Ovary (tissue), 7 donors: ENCODE measurements at regions not wholly inside any gene's neighbourhood (a gene's known extent, or its start where the extent isn't known, plus 50 kb on each side); places are given as distances from the start of the nearest gene placed in this dataset.

Experiments
- DNase-seq, 5 donors: peaks; one replicate each; pipeline ENCODE4 v3.0.0-alpha.2; 2019 to 2020
- H3K27ac ChIP-seq, 2 donors: fragments of 200-600 bp; one replicate each; pipeline versions ENCODE4 v1.5.1 to v1.8.0; 2019 to 2022
- H3K27me3 ChIP-seq: fragments of 200-600 bp; one replicate; pipeline ENCODE4 v1.8.0; 2022
- H3K36me3 ChIP-seq: fragments of 200-600 bp; sonication (generic); one replicate; pipeline ENCODE4 v1.5.1; 2019
- H3K4me1 ChIP-seq: one replicate; pipeline ENCODE4 v1.8.1; 2013; ENCODE audit warnings: mild to moderate bottlenecking, moderate library complexity; ENCODE audit not compliant: insufficient read depth
- H3K4me3 ChIP-seq: fragments of 200-600 bp; sonication (generic); one replicate; pipeline ENCODE4 v1.5.1; 2017
- H3K9me3 ChIP-seq, 2 donors: fragments of 200-600 bp in 1 of 2; sonication (generic) in 1 of 2; one replicate each; pipeline versions ENCODE4 v1.5.1 to v1.8.1; 2013 to 2019; ENCODE audit warnings: mild to moderate bottlenecking in 1 of 2, moderate library complexity in 1 of 2
- CTCF ChIP-seq, 3 donors: fragments of 450-650 bp in 2 of 3; fragments of 200-600 bp in 1 of 3; IDR thresholded peaks; one replicate each; pipeline versions ENCODE4 v1.5.1 to v1.8.0; 2016 to 2022; ENCODE audit warnings: antibody characterized with exemption in 3 of 3, mild to moderate bottlenecking in 1 of 3
- EP300 ChIP-seq: sonication (generic); formaldehyde crosslinking; IDR thresholded peaks from one replicate; pipeline ENCODE4 v1.6.1; 2017; ENCODE audit warnings: antibody characterized with exemption
- POLR2A ChIP-seq: fragments of 450-650 bp; IDR thresholded peaks from one replicate; pipeline ENCODE4 v1.6.1; 2017; ENCODE audit warnings: antibody characterized with exemption, mild to moderate bottlenecking, moderate library complexity
- WGBS, 3 donors: extraction: QIAGEN DNeasy Blood & Tissue Kit in 1 of 3; methylation state at CpG; one replicate each; pipeline versions ENCODE4 v1.1.5 to v1.1.7; 2013 to 2017; 5-methylcytosine and 5-hydroxymethylcytosine counted together
- intact Hi-C, 4 donors: fragments of 100-400 bp; cut with DNase I; formaldehyde crosslinking; loops; one replicate each; pipeline versions ENCODE4 v1.11.0 to v1.15.1; 2022 to 2023
- donor health status: DM: no; HTN: no; CAD: no; lungs with moderate emphysema.
- donor health status: DM: no; HTN: no; CAD: no.
- donor health status: Bipolar disorder and iron deficiency.
- donor health status: DM: no; HTN: no; CAD: no.
- donor health status: DM: yes; HTN: yes; CAD: no.

GRCh38 chr6:140747114-140747513 is 1372.7 kb upstream of the CITED2 start:
- TF ChIP-seq EP300 (no peak), CTCF (IDR thresholded peaks at IDR 0.05) (no peak), POLR2A (no peak)
- no peak for DNase-seq
- no peak overlapping the region for H3K27ac ChIP-seq
- no peaks in the 10 kb centered on the region for H3K4me1 ChIP-seq
- H3K36me3 ChIP-seq = no peaks in the 10 kb centered on the region
- no peaks in the 10 kb centered on the region for H3K9me3 ChIP-seq
- 88 to 94% (median 93%) methylated on average over 2 of the region's 2 CpGs for WGBS, 3 donors
- H3K4me3 ChIP-seq = no peak overlapping the region
- no peaks in the 10 kb centered on the region for H3K27me3 ChIP-seq
- intact Hi-C loops = no loop called here

GRCh38 chr6:140744659-140745320 is 1370.3 kb upstream of the CITED2 start:
- Histone ChIP-seq H3K4me1 (no peaks in the 10 kb centered on the region), H3K4me3 (no peak overlapping the region), H3K36me3 (no peaks in the 10 kb centered on the region), H3K27ac (no peak overlapping the region), H3K27me3 (no peaks in the 10 kb centered on the region), H3K9me3 (no peaks in the 10 kb centered on the region)
- intact Hi-C loops = no loop called here
- no peak for DNase-seq
- TF ChIP-seq EP300 (no peak), CTCF (IDR thresholded peaks at IDR 0.05) (no peak), POLR2A (no peak)
- WGBS, 3 donors = 81 to 86% (median 84%) methylated on average over 2 of the region's 2 CpGs

- Histone ChIP-seq H3K27me3 (no peaks in the 10 kb centered on the region), H3K4me1 (peaks cover 3% of the 10 kb centered on the region), H3K27ac (no peak overlapping the region), H3K4me3 (no peak overlapping the region), H3K9me3 (no peaks in the 10 kb centered on the region), H3K36me3 (no peaks in the 10 kb centered on the region)
- intact Hi-C loops = no loop called here
- TF ChIP-seq EP300 (no peak), CTCF (IDR thresholded peaks at IDR 0.05) (no peak), POLR2A (no peak)
- no peak for DNase-seq
These were observed 1361.8 kb upstream of the CITED2 start for GRCh38 chr6:140736231-140736630.

GRCh38 chr6:140732991-140733390 is 1358.5 kb upstream of the CITED2 start:
- no peak for DNase-seq
- TF ChIP-seq POLR2A (no peak), CTCF (IDR thresholded peaks at IDR 0.05) (no peak)
- Histone ChIP-seq H3K4me3 (no peak overlapping the region), H3K27ac (no peak overlapping the region), H3K27me3 (no peaks in the 10 kb centered on the region), H3K36me3 (no peaks in the 10 kb centered on the region), H3K9me3 (no peaks in the 10 kb centered on the region), H3K4me1 (peaks cover 3% of the 10 kb centered on the region)
- 11 to 24% (median 16%) methylated on average over 2 of the region's 2 CpGs for WGBS, 3 donors
- intact Hi-C loops = no loop called here
